Hepatocyte (in vitro differentiated cells): ENCODE measurements at regions not wholly inside any gene's neighbourhood (a gene's known extent, or its start where the extent isn't known, plus 50 kb on each side); places are given as distances from the start of the nearest gene placed in this dataset.
A peak's percentile ranks its signal among the peaks of the same experiment; 100 is the strongest.

Source experiments
- DNase-seq: peaks from one replicate; pipeline ENCODE4 v3.0.0-alpha.2; 2016; ENCODE audit warnings: low spot score
- H2AFZ ChIP-seq: fragments of 200-600 bp; sonication (generic); 2 replicates; pipeline ENCODE4 v1.6.0; 2016; ENCODE audit warnings: antibody characterized with exemption, mild to moderate bottlenecking
- H3K27ac ChIP-seq: fragments of 200-600 bp; sonication (generic); 2 replicates; pipeline ENCODE4 v1.5.1; 2016; ENCODE audit warnings: mild to moderate bottlenecking
- H3K27me3 ChIP-seq: fragments of 200-600 bp; sonication (generic); 2 replicates; pipeline ENCODE4 v1.6.1; 2016
- H3K36me3 ChIP-seq: fragments of 200-600 bp; sonication (generic); replicated peaks from 2 replicates; pipeline ENCODE4 v1.5.1; 2016; ENCODE audit warnings: low read depth; ENCODE audit not compliant: insufficient read depth
- H3K4me1 ChIP-seq: fragments of 200-600 bp; sonication (generic); 2 replicates; pipeline ENCODE4 v1.5.1; 2016; ENCODE audit warnings: mild to moderate bottlenecking, moderate library complexity; ENCODE audit not compliant: insufficient read depth
- H3K4me2 ChIP-seq: fragments of 200-600 bp; sonication (generic); 2 replicates; pipeline ENCODE4 v1.6.0; 2016
- H3K4me3 ChIP-seq: fragments of 200-600 bp; sonication (generic); 2 replicates; pipeline ENCODE4 v1.5.1; 2016; ENCODE audit warnings: mild to moderate bottlenecking
- H3K79me2 ChIP-seq: fragments of 200-600 bp; sonication (generic); 2 replicates; pipeline ENCODE4 v1.6.0; 2017; ENCODE audit warnings: mild to moderate bottlenecking
- H3K9me2 ChIP-seq: fragments of 200-600 bp; sonication (generic); replicated peaks from 2 replicates; pipeline ENCODE4 v1.6.0; 2017; ENCODE audit warnings: mild to moderate bottlenecking; ENCODE audit not compliant: insufficient read depth
- H3K9me3 ChIP-seq: fragments of 200-600 bp; sonication (generic); 2 replicates; pipeline ENCODE4 v1.5.1; 2016; ENCODE audit warnings: low read depth, mild to moderate bottlenecking
- H4K20me1 ChIP-seq: fragments of 200-600 bp; sonication (generic); 2 replicates; pipeline ENCODE4 v1.6.0; 2016; ENCODE audit warnings: mild to moderate bottlenecking; ENCODE audit not compliant: insufficient read depth, poor library complexity, severe bottlenecking
- EZH2 ChIP-seq: fragments of 200-600 bp; sonication (generic); IDR thresholded peaks from 2 replicates; pipeline ENCODE4 v1.6.1; 2016; ENCODE audit warnings: antibody characterized with exemption, mild to moderate bottlenecking, borderline replicate concordance
- EZH2phosphoT487 ChIP-seq: fragments of 200-600 bp; sonication (generic); IDR thresholded peaks from one replicate; pipeline ENCODE4 v1.6.1; 2018; ENCODE audit warnings: antibody characterized with exemption, mild to moderate bottlenecking, low read depth, moderate library complexity; ENCODE audit not compliant: unreplicated experiment, severe bottlenecking
- WGBS: methylation state at CpG from one replicate; pipeline ENCODE4 v1.1.6; 2016; ENCODE audit warnings: low lambda C conversion rate; ENCODE audit errors: missing lambda C conversion rate; 5-methylcytosine and 5-hydroxymethylcytosine counted together
- TF ChIP-seq, protein P1 (sequence below): fragments of 200-600 bp; sonication (generic); IDR thresholded peaks from 2 replicates; pipeline ENCODE4 v1.5.1; 2016; ENCODE audit warnings: antibody characterized with exemption, mild to moderate bottlenecking; ENCODE audit not compliant: poor library complexity

GRCh38 chr4:18444206-18444605 lies 422.7 kb upstream of the LCORL start:
- Histone ChIP-seq H3K27ac (no peak overlapping the region), H3K4me3 (no peak overlapping the region), H3K4me1 (no peaks in the 10 kb centered on the region), H3K79me2 (no peaks in the 10 kb centered on the region), H3K27me3 (no peaks in the 10 kb centered on the region), H3K9me2 (no peaks in the 10 kb centered on the region), H3K36me3 (no peaks in the 10 kb centered on the region), H3K4me2 (no peak overlapping the region), H2AFZ (no peak overlapping the region), H4K20me1 (no peaks in the 10 kb centered on the region), H3K9me3 (no peaks in the 10 kb centered on the region)
- DNase-seq, result peak; percentile 12
- WGBS, result 81% methylated on average over 3 of the region's 3 CpGs
- TF ChIP-seq EZH2phosphoT487 (no peak), EZH2 (no peak)
- TF ChIP-seq, protein P1, sequence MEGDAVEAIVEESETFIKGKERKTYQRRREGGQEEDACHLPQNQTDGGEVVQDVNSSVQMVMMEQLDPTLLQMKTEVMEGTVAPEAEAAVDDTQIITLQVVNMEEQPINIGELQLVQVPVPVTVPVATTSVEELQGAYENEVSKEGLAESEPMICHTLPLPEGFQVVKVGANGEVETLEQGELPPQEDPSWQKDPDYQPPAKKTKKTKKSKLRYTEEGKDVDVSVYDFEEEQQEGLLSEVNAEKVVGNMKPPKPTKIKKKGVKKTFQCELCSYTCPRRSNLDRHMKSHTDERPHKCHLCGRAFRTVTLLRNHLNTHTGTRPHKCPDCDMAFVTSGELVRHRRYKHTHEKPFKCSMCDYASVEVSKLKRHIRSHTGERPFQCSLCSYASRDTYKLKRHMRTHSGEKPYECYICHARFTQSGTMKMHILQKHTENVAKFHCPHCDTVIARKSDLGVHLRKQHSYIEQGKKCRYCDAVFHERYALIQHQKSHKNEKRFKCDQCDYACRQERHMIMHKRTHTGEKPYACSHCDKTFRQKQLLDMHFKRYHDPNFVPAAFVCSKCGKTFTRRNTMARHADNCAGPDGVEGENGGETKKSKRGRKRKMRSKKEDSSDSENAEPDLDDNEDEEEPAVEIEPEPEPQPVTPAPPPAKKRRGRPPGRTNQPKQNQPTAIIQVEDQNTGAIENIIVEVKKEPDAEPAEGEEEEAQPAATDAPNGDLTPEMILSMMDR, result no peak

DNA sequence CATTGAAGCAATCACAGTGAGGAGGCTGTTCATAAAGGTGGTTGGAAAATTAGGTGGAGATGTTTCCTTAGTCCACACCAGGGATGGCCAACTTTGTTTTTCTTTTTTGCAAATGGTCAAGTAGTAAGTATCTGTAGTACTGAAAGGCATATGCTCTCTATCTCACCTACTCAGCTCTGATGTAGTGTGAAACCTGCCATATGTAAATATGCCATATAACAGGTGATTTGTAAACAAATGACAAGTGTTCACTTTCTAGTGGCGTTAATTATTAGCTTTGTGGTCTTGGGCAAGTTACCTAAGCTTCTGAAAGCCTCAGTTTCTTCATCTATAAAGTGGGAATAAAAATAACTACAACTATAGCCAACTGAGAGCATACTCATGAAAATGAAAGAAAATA lies 421.4 kb upstream of the LCORL start:
- TF ChIP-seq EZH2phosphoT487, result no peak
- TF ChIP-seq EZH2, result no peak
- TF ChIP-seq, protein P1, result no peak

DNA sequence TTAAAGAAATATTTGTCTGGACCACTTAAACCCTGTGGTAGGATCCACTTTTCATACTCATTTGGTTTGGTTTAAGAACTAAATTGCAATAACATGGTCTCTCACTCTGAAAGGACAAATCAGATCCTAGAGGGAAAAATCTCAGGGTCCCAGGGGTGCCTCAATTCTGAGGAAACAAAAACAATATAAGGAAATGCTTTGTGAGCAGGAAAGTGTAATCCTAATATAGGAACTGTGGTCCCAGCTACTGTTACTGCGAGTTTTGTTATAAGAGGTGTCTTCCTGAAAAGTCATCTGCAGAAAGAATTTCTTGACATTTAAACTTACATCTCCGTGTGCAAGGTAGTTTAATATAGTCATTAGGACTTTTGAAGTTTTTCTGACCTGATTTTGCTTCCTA lies 420.1 kb upstream of the LCORL start:
- WGBS, result 89% methylated on average over 2 of the region's 2 CpGs
- H3K36me3 ChIP-seq, result no peaks in the 10 kb centered on the region
- no peak overlapping the region for H3K4me3 ChIP-seq
- H3K9me3 ChIP-seq, result no peaks in the 10 kb centered on the region
- no peak for DNase-seq
- H3K4me2 ChIP-seq, result no peak overlapping the region
- H3K4me1 ChIP-seq, result no peaks in the 10 kb centered on the region
- H3K27me3 ChIP-seq, result no peaks in the 10 kb centered on the region
- no peaks in the 10 kb centered on the region for H3K9me2 ChIP-seq
- TF ChIP-seq EZH2 (no peak), EZH2phosphoT487 (no peak)
- TF ChIP-seq, protein P1, result no peak
- no peaks in the 10 kb centered on the region for H3K79me2 ChIP-seq
- no peak overlapping the region for H3K27ac ChIP-seq
- H4K20me1 ChIP-seq, result no peaks in the 10 kb centered on the region
- H2AFZ ChIP-seq, result no peak overlapping the region

More for the DNA sequence above, 421.4 kb upstream of the LCORL start:
- 58% methylated on average over 1 of the region's 1 CpG for WGBS
- H4K20me1 ChIP-seq, result no peaks in the 10 kb centered on the region
- no peaks in the 10 kb centered on the region for H3K9me3 ChIP-seq
- no peak for DNase-seq
- H3K4me1 ChIP-seq, result no peaks in the 10 kb centered on the region
- no peaks in the 10 kb centered on the region for H3K27me3 ChIP-seq
- no peaks in the 10 kb centered on the region for H3K79me2 ChIP-seq
- H3K27ac ChIP-seq, result no peak overlapping the region
- H3K9me2 ChIP-seq, result no peaks in the 10 kb centered on the region
- no peak overlapping the region for H2AFZ ChIP-seq
- no peaks in the 10 kb centered on the region for H3K36me3 ChIP-seq
- H3K4me3 ChIP-seq, result no peak overlapping the region
- no peak overlapping the region for H3K4me2 ChIP-seq

DNA sequence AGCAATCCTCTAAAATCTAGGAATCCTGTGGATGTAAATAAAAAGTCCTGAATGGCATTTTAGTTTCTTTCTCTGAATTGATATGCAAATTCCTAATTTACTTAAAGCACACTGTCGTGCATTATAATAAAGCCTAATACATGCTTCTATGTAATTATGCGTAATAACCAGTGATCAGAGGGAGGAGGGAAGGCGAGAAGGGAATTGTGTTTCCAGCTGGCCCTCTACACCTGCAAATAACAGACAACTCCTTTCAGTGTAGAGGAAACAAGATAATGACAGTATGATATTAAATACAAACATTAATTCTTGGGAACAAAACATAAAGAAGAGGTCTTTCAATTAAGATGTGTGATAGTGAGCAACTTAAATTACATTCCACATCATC lies 419.6 kb upstream of the LCORL start:
- Histone ChIP-seq H3K4me3 (no peak overlapping the region), H3K36me3 (no peaks in the 10 kb centered on the region), H3K4me1 (no peaks in the 10 kb centered on the region), H3K79me2 (no peaks in the 10 kb centered on the region), H4K20me1 (no peaks in the 10 kb centered on the region), H3K4me2 (no peak overlapping the region), H3K9me2 (no peaks in the 10 kb centered on the region), H3K27me3 (no peaks in the 10 kb centered on the region), H3K27ac (no peak overlapping the region), H3K9me3 (no peaks in the 10 kb centered on the region), H2AFZ (no peak overlapping the region)
- WGBS, result 78% methylated on average over 3 of the region's 3 CpGs
- no peak for DNase-seq
- TF ChIP-seq EZH2 (no peak), EZH2phosphoT487 (no peak)
- TF ChIP-seq, protein P1, result no peak
